ENCODE measurements at regions not wholly inside any gene's neighbourhood (a gene's known extent, or its start where the extent isn't known, plus 50 kb on each side); places are given as distances from the start of the nearest gene placed in this dataset.

GRCh38 chr10:57395923-57396322 is 871.8 kb downstream of the IPMK start:
- dilution Hi-C loops (cut with MboI; ENCODE audit: extremely low pct_ligation_motif_present, low sequenced_read_pairs) = no loop called here
- FAIRE-seq = no peak

GRCh38 chr10:57367412-57367811 is 900.3 kb downstream of the IPMK start:
- H3K27me3 ChIP-seq (ENCODE audit: control insufficient read depth, extremely low read depth, insufficient read depth, low read length) = no peaks in the 10 kb centered on the region
- no peaks in the 10 kb centered on the region for H3K79me2 ChIP-seq (ENCODE audit: control insufficient read depth, insufficient read depth, low read length)
- no peak for TF ChIP-seq EZH2 (IDR thresholded peaks at IDR 0.05; ENCODE audit: low read length)
- TF ChIP-seq CTCF (optimal IDR thresholded peaks at IDR 0.05 in 1 of 3, IDR thresholded peaks at IDR 0.05 in 1 of 3, conservative IDR thresholded peaks at IDR 0.05 in 1 of 3; ENCODE audit: extremely low read depth in 1 of 3, insufficient read depth in 2 of 3, low read length in 3 of 3) = no peak
- DNase-seq (ENCODE audit: low read depth, low spot score) = no peak
- no peaks in the 10 kb centered on the region for H3K9me1 ChIP-seq (ENCODE audit: control insufficient read depth, extremely low read depth, insufficient read depth, low read length)
- no peak overlapping the region for H3K4me3 ChIP-seq (ENCODE audit: control insufficient read depth in 2 of 3, extremely low read depth in 1 of 3, insufficient read depth in 2 of 3, low read depth in 1 of 3, low read length in 3 of 3)
- no peaks in the 10 kb centered on the region for H4K20me1 ChIP-seq (ENCODE audit: control insufficient read depth, extremely low read depth, insufficient read depth, low read length)
- no peaks in the 10 kb centered on the region for H3K9me3 ChIP-seq (ENCODE audit: control insufficient read depth, low read depth, low read length)
- no peak overlapping the region for H3K4me2 ChIP-seq (ENCODE audit: control insufficient read depth, extremely low read depth, insufficient read depth, low read depth, low read length)
- no peak overlapping the region for H2AFZ ChIP-seq (ENCODE audit: control insufficient read depth, low read length)
- no peak overlapping the region for H3K9ac ChIP-seq (ENCODE audit: control insufficient read depth, extremely low read depth, insufficient read depth, low read length)
- H3K4me1 ChIP-seq (ENCODE audit: control insufficient read depth, extremely low read depth, insufficient read depth, low read length) = no peaks in the 10 kb centered on the region
- H3K36me3 ChIP-seq (ENCODE audit: control insufficient read depth in 2 of 2, extremely low read depth in 1 of 2, insufficient read depth in 2 of 2, low read length in 2 of 2) = no peaks in the 10 kb centered on the region
- dilution Hi-C loops (cut with MboI; ENCODE audit: extremely low pct_ligation_motif_present, low sequenced_read_pairs) = no loop called here
- H3K27ac ChIP-seq (ENCODE audit: control insufficient read depth, insufficient read depth, low read length) = no peak overlapping the region
- FAIRE-seq = no peak

More at GRCh38 chr10:57395923-57396322, 871.8 kb downstream of the IPMK start:
- no peak for TF ChIP-seq EZH2 (IDR thresholded peaks at IDR 0.05; ENCODE audit: low read length)
- TF ChIP-seq CTCF (optimal IDR thresholded peaks at IDR 0.05 in 1 of 3, IDR thresholded peaks at IDR 0.05 in 1 of 3, conservative IDR thresholded peaks at IDR 0.05 in 1 of 3; ENCODE audit: extremely low read depth in 1 of 3, insufficient read depth in 2 of 3, low read length in 3 of 3) = no peak
- Histone ChIP-seq H3K4me2 (ENCODE audit: control insufficient read depth, extremely low read depth, insufficient read depth, low read depth, low read length) (no peak overlapping the region), H2AFZ (ENCODE audit: control insufficient read depth, low read length) (no peak overlapping the region), H3K4me1 (ENCODE audit: control insufficient read depth, extremely low read depth, insufficient read depth, low read length) (no peaks in the 10 kb centered on the region), H3K4me3 (ENCODE audit: control insufficient read depth in 2 of 3, extremely low read depth in 1 of 3, insufficient read depth in 2 of 3, low read depth in 1 of 3, low read length in 3 of 3) (no peak overlapping the region), H3K9me3 (ENCODE audit: control insufficient read depth, low read depth, low read length) (no peaks in the 10 kb centered on the region), H3K9me1 (ENCODE audit: control insufficient read depth, extremely low read depth, insufficient read depth, low read length) (no peaks in the 10 kb centered on the region), H3K27me3 (ENCODE audit: control insufficient read depth, extremely low read depth, insufficient read depth, low read length) (no peaks in the 10 kb centered on the region), H4K20me1 (ENCODE audit: control insufficient read depth, extremely low read depth, insufficient read depth, low read length) (no peaks in the 10 kb centered on the region), H3K79me2 (ENCODE audit: control insufficient read depth, insufficient read depth, low read length) (no peaks in the 10 kb centered on the region), H3K9ac (ENCODE audit: control insufficient read depth, extremely low read depth, insufficient read depth, low read length) (no peak overlapping the region), H3K27ac (ENCODE audit: control insufficient read depth, insufficient read depth, low read length) (no peak overlapping the region), H3K36me3 (ENCODE audit: control insufficient read depth in 2 of 2, extremely low read depth in 1 of 2, insufficient read depth in 2 of 2, low read length in 2 of 2) (no peaks in the 10 kb centered on the region)
- DNase-seq (ENCODE audit: low read depth, low spot score) = no peak

All from keratinocyte (primary cell).